Neuronal stem cell (in vitro differentiated cells): ENCODE measurements at regions not wholly inside any gene's neighbourhood (a gene's known extent, or its start where the extent isn't known, plus 50 kb on each side); places are given as distances from the start of the nearest gene placed in this dataset.

ENCODE experiments used
- DNase-seq: peaks from one replicate; pipeline ENCODE4 v3.0.0-alpha.2; 2013; ENCODE audit warnings: low spot score
- H2AFZ ChIP-seq: one replicate; pipeline ENCODE4 v1.6.1; 2013; ENCODE audit warnings: mild to moderate bottlenecking, low read length, inconsistent platforms
- H2AK5ac ChIP-seq: 2 replicates; pipeline ENCODE4 v1.6.1; 2013; ENCODE audit warnings: low read depth, mild to moderate bottlenecking, inconsistent platforms, low read length, moderate library complexity, mixed read lengths
- H2BK120ac ChIP-seq: 2 replicates; pipeline ENCODE4 v1.6.1; 2013; ENCODE audit warnings: low read depth, mild to moderate bottlenecking, inconsistent platforms, low read length, moderate library complexity, mixed read lengths
- H2BK12ac ChIP-seq: one replicate; pipeline ENCODE4 v1.6.1; 2013; ENCODE audit warnings: low read length, inconsistent platforms
- H2BK15ac ChIP-seq: 2 replicates; pipeline ENCODE4 v1.6.1; 2013; ENCODE audit warnings: mild to moderate bottlenecking, low read length, inconsistent platforms, mixed read lengths
- H2BK5ac ChIP-seq: one replicate; pipeline ENCODE4 v1.6.1; 2013; ENCODE audit warnings: inconsistent platforms, mild to moderate bottlenecking, low read length, moderate library complexity
- H3K14ac ChIP-seq: one replicate; pipeline ENCODE4 v1.6.1; 2013; ENCODE audit warnings: low read length, inconsistent platforms
- H3K18ac ChIP-seq: 2 replicates; pipeline ENCODE4 v1.6.1; 2013; ENCODE audit warnings: low read length, inconsistent platforms
- H3K23ac ChIP-seq: 2 replicates; pipeline ENCODE4 v1.6.1; 2013; ENCODE audit warnings: low read depth, mild to moderate bottlenecking, mixed read lengths, low read length, inconsistent platforms; ENCODE audit not compliant: poor library complexity
- H3K27ac ChIP-seq: replicated peaks from 3 replicates; pipeline ENCODE4 v1.5.1; 2013; ENCODE audit warnings: low read length, inconsistent platforms
- H3K27me3 ChIP-seq, 3 experiments: 2 replicates each; pipeline ENCODE4 v1.6.1; 2013; ENCODE audit warnings: low read length in 3 of 3, mild to moderate bottlenecking in 2 of 3, inconsistent platforms in 1 of 3, low read depth in 1 of 3, mixed read lengths in 1 of 3, moderate library complexity in 1 of 3; ENCODE audit not compliant: control insufficient read depth in 3 of 3, insufficient read depth in 3 of 3
- H3K36me3 ChIP-seq, 2 donors: replicated peaks in 1 of 2; 2 replicates each; pipeline ENCODE4 v1.6.1; 2013; ENCODE audit warnings: low read length in 2 of 2; ENCODE audit not compliant: control insufficient read depth in 2 of 2, insufficient read depth in 2 of 2
- H3K4ac ChIP-seq: 2 replicates; pipeline ENCODE4 v1.6.1; 2013; ENCODE audit warnings: inconsistent platforms, mild to moderate bottlenecking, low read length, moderate library complexity
- H3K4me1 ChIP-seq, 2 donors: 1 replicate in 1 of 2; 2 replicates in 1 of 2; pipeline ENCODE4 v1.6.1; 2013; ENCODE audit warnings: low read length in 2 of 2, low read depth in 1 of 2; ENCODE audit not compliant: control insufficient read depth in 2 of 2, insufficient read depth in 1 of 2
- H3K4me2 ChIP-seq: one replicate; pipeline ENCODE4 v1.6.1; 2013; ENCODE audit warnings: mild to moderate bottlenecking, low read length, inconsistent platforms; ENCODE audit not compliant: insufficient read depth, poor library complexity, severe bottlenecking
- H3K4me3 ChIP-seq, 2 donors: 2 replicates each; pipeline ENCODE4 v1.5.1; 2013; ENCODE audit warnings: low read length in 2 of 2, mild to moderate bottlenecking in 2 of 2, inconsistent platforms in 1 of 2, moderate library complexity in 1 of 2
- H3K79me1 ChIP-seq: one replicate; pipeline ENCODE4 v1.6.1; 2013; ENCODE audit warnings: low read depth, mild to moderate bottlenecking, inconsistent platforms, low read length, moderate library complexity
- H3K9ac ChIP-seq: one replicate; pipeline ENCODE4 v1.6.1; 2013; ENCODE audit warnings: mild to moderate bottlenecking, low read depth, low read length, inconsistent platforms; ENCODE audit not compliant: poor library complexity
- H3K9me3 ChIP-seq, 2 donors: replicated peaks in 1 of 2; 2 replicates each; pipeline versions ENCODE3 to v1.6.1; 2013; ENCODE audit warnings: low read length in 2 of 2, mild to moderate bottlenecking in 2 of 2, inconsistent platforms in 1 of 2, low read depth in 1 of 2, mixed read lengths in 1 of 2, moderate library complexity in 1 of 2; ENCODE audit not compliant: control insufficient read depth in 2 of 2, insufficient read depth in 1 of 2
- H4K8ac ChIP-seq: one replicate; pipeline ENCODE4 v1.6.1; 2013; ENCODE audit warnings: low read depth, mild to moderate bottlenecking, inconsistent platforms, low read length, moderate library complexity
- H4K91ac ChIP-seq: one replicate; pipeline ENCODE4 v1.6.1; 2013; ENCODE audit warnings: low read length, low read depth, mild to moderate bottlenecking, inconsistent platforms; ENCODE audit not compliant: poor library complexity
- WGBS, 2 donors: extraction: QIAGEN DNeasy Blood & Tissue Kit; methylation state at CpG; one replicate each; pipeline ENCODE4 v1.1.7; 2013; ENCODE audit warnings: missing lambda C conversion rate in 2 of 2, mixed read lengths in 1 of 2; ENCODE audit not compliant: insufficient read length in 2 of 2, insufficient replicate concordance in 1 of 2; ENCODE audit errors: extremely low coverage in 2 of 2; 5-methylcytosine and 5-hydroxymethylcytosine counted together

GRCh38 chr3:170717410-170718402, 131.8 kb upstream of the SLC7A14 start:
- DNase-seq = no peak
- Histone ChIP-seq H3K27me3 (peaks cover 0 to 5% (median 0%) of the 10 kb centered on the region in 3 experiments), H3K36me3 (no peaks in the 10 kb centered on the region), H3K4ac (no peak overlapping the region), H3K4me3 (no peak overlapping the region), H3K79me1 (no peaks in the 10 kb centered on the region), H4K8ac (no peak overlapping the region), H3K9me3 (no peaks in the 10 kb centered on the region), H3K27ac (no peak overlapping the region), H3K18ac (no peak overlapping the region), H2AFZ (no peak overlapping the region), H2BK12ac (no peak overlapping the region), H2BK120ac (no peak overlapping the region), H2BK15ac (no peak overlapping the region), H2AK5ac (no peak overlapping the region), H3K9ac (no peak overlapping the region), H2BK5ac (no peak overlapping the region), H3K4me2 (no peak overlapping the region), H3K23ac (no peak overlapping the region), H4K91ac (no peak overlapping the region), H3K4me1 (no peaks in the 10 kb centered on the region), H3K14ac (no peak overlapping the region)
- no CpG with 5 or more reads among the region's 6 CpGs for WGBS, 2 donors

- no peak for DNase-seq
- no peak overlapping the region for H3K4me3 ChIP-seq
- H3K79me1 ChIP-seq = no peaks in the 10 kb centered on the region
- H3K23ac ChIP-seq = no peak overlapping the region
- H4K91ac ChIP-seq = no peak overlapping the region
- H3K9ac ChIP-seq = no peak overlapping the region
- H3K27ac ChIP-seq = no peak overlapping the region
- no peaks in the 10 kb centered on the region for H3K9me3 ChIP-seq
- no peaks in the 10 kb centered on the region for H3K36me3 ChIP-seq
- H3K14ac ChIP-seq = no peak overlapping the region
- H2BK12ac ChIP-seq = no peak overlapping the region
- no peak overlapping the region for H2BK15ac ChIP-seq
- H3K4ac ChIP-seq = no peak overlapping the region
- H2AK5ac ChIP-seq = no peak overlapping the region
- no peak overlapping the region for H4K8ac ChIP-seq
- H3K4me1 ChIP-seq = no peaks in the 10 kb centered on the region
- H3K4me2 ChIP-seq = no peak overlapping the region
- H3K27me3 ChIP-seq = peaks cover 0 to 5% (median 0%) of the 10 kb centered on the region in 3 experiments
- no peak overlapping the region for H3K18ac ChIP-seq
- H2BK120ac ChIP-seq = no peak overlapping the region
- no peak overlapping the region for H2AFZ ChIP-seq
- WGBS, 2 donors = 100% methylated on average over 1 of the region's 5 CpGs; no CpG with 5 or more reads in 1 of the 2 donors
- no peak overlapping the region for H2BK5ac ChIP-seq
Measured at GRCh38 chr3:170716172-170716805, 130.4 kb upstream of the SLC7A14 start.

GRCh38 chr3:170714562-170715535, 129.0 kb upstream of the SLC7A14 start:
- no peak overlapping the region for H2BK15ac ChIP-seq
- H4K91ac ChIP-seq = no peak overlapping the region
- no peak overlapping the region for H3K4me2 ChIP-seq
- no peak overlapping the region for H2BK120ac ChIP-seq
- DNase-seq = no peak
- no peak overlapping the region for H2AK5ac ChIP-seq
- H4K8ac ChIP-seq = no peak overlapping the region
- no peak overlapping the region for H3K14ac ChIP-seq
- no peak overlapping the region for H3K27ac ChIP-seq
- H3K36me3 ChIP-seq = no peaks in the 10 kb centered on the region
- no peak overlapping the region for H3K4ac ChIP-seq
- no peak overlapping the region for H3K4me3 ChIP-seq
- no peak overlapping the region for H3K9ac ChIP-seq
- no peak overlapping the region for H2BK5ac ChIP-seq
- H3K23ac ChIP-seq = no peak overlapping the region
- no CpG with 5 or more reads among the region's 3 CpGs for WGBS, 2 donors
- no peaks in the 10 kb centered on the region for H3K4me1 ChIP-seq
- peaks cover 0 to 5% (median 0%) of the 10 kb centered on the region in 3 experiments for H3K27me3 ChIP-seq
- no peaks in the 10 kb centered on the region for H3K79me1 ChIP-seq
- no peak overlapping the region for H2BK12ac ChIP-seq
- peaks cover under 1 to 3% of the 10 kb centered on the region in 2 donors for H3K9me3 ChIP-seq
- H2AFZ ChIP-seq = no peak overlapping the region
- no peak overlapping the region for H3K18ac ChIP-seq
